Sigmoid colon (tissue), 4 donors: ENCODE measurements at regions not wholly inside any gene's neighbourhood (a gene's known extent, or its start where the extent isn't known, plus 50 kb on each side); places are given as distances from the start of the nearest gene placed in this dataset.

Experiments
- POLR2AphosphoS5 ChIP-seq, 4 donors: sonication (generic); formaldehyde crosslinking; IDR thresholded peaks; one replicate each; pipeline ENCODE4 v1.6.1; 2017; ENCODE audit warnings: antibody characterized with exemption in 4 of 4
- TF ChIP-seq, protein P1 (sequence below), 4 experiments: fragments of 450-650 bp in 3 of 4; fragments of 200-600 bp in 1 of 4; IDR thresholded peaks; one replicate each; pipeline ENCODE4 v1.5.1; 2016 to 2019; ENCODE audit warnings: antibody characterized with exemption in 4 of 4, mild to moderate bottlenecking in 3 of 4, moderate library complexity in 2 of 4

DNA sequence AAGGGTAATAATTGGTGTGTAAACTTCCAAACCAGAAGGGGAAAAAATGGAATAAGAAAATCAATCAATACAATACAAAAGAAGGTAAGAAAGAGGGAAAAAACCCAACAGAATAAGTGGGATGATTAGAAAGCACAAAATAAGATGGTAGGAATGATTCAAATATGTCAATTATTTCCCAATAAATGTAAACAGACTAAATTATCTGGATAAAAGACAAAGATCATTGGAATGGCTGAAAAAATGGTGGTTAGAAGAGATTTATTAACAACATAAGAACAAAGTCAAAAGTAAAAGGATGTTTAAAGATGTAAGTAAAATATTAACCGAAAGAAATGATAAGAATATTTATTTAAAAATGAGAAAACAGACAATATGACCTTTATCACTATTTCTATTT is 103.5 kb upstream of the YWHAQ start:
- TF ChIP-seq, protein P1, sequence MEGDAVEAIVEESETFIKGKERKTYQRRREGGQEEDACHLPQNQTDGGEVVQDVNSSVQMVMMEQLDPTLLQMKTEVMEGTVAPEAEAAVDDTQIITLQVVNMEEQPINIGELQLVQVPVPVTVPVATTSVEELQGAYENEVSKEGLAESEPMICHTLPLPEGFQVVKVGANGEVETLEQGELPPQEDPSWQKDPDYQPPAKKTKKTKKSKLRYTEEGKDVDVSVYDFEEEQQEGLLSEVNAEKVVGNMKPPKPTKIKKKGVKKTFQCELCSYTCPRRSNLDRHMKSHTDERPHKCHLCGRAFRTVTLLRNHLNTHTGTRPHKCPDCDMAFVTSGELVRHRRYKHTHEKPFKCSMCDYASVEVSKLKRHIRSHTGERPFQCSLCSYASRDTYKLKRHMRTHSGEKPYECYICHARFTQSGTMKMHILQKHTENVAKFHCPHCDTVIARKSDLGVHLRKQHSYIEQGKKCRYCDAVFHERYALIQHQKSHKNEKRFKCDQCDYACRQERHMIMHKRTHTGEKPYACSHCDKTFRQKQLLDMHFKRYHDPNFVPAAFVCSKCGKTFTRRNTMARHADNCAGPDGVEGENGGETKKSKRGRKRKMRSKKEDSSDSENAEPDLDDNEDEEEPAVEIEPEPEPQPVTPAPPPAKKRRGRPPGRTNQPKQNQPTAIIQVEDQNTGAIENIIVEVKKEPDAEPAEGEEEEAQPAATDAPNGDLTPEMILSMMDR (IDR thresholded peaks at IDR 0.05): no peak
- no peak for TF ChIP-seq POLR2AphosphoS5 (IDR thresholded peaks at IDR 0.05)
